HG02852 (cell line): ENCODE measurements at regions not wholly inside any gene's neighbourhood (a gene's known extent, or its start where the extent isn't known, plus 50 kb on each side); places are given as distances from the start of the nearest gene placed in this dataset.
"Not testable (repeated sequence)": the region's sequence is repeated elsewhere in the genome, so short reads cannot be mapped to it uniquely, and the experiment has no call there.

Experiments used
- ATAC-seq: cut with Tn5 transposase; IDR thresholded peaks from one replicate; pipeline ENCODE4 v1.9.1; 2021; ENCODE audit warnings: mild to moderate bottlenecking, moderate library complexity; ENCODE audit not compliant: unreplicated experiment

- ATAC-seq: not testable (repeated sequence)
These were observed 302.6 kb upstream of the TARS1 start for GRCh38 chr5:33138145-33138544.

GRCh38 chr5:33143405-33144123 lies 297.2 kb upstream of the TARS1 start:
- ATAC-seq: no peak

GRCh38 chr5:33146881-33147280 lies 293.9 kb upstream of the TARS1 start:
- ATAC-seq: no peak

- ATAC-seq: no peak
These were observed 292.7 kb upstream of the TARS1 start for GRCh38 chr5:33148076-33148513.

GRCh38 chr5:33153372-33153771 lies 287.4 kb upstream of the TARS1 start:
- no peak for ATAC-seq

- ATAC-seq: no peak
These were observed 286.9 kb upstream of the TARS1 start for GRCh38 chr5:33153831-33154230.

- no peak for ATAC-seq
These were observed 279.9 kb upstream of the TARS1 start for GRCh38 chr5:33160871-33161270.

- no peak for ATAC-seq
These were observed 279.3 kb upstream of the TARS1 start for GRCh38 chr5:33161421-33161820.

GRCh38 chr5:33162057-33162456 lies 278.7 kb upstream of the TARS1 start:
- ATAC-seq: no peak

- ATAC-seq: no peak
These were observed 274.2 kb upstream of the TARS1 start for GRCh38 chr5:33166522-33166921.

GRCh38 chr5:33166948-33167347 lies 273.8 kb upstream of the TARS1 start:
- no peak for ATAC-seq

GRCh38 chr5:33167541-33167940 lies 273.2 kb upstream of the TARS1 start:
- ATAC-seq: no peak

GRCh38 chr5:33170411-33170810 lies 270.4 kb upstream of the TARS1 start:
- ATAC-seq: no peak

GRCh38 chr5:33174383-33174782 lies 266.4 kb upstream of the TARS1 start:
- no peak for ATAC-seq

- ATAC-seq: no peak
These were observed 261.5 kb upstream of the TARS1 start for GRCh38 chr5:33179301-33179700.

- ATAC-seq: no peak
These were observed 259.9 kb upstream of the TARS1 start for GRCh38 chr5:33180900-33181299.

GRCh38 chr5:33182986-33183385 lies 257.8 kb upstream of the TARS1 start:
- no peak for ATAC-seq

GRCh38 chr5:33184367-33184766 lies 256.4 kb upstream of the TARS1 start:
- no peak for ATAC-seq

- no peak for ATAC-seq
These were observed 252.7 kb upstream of the TARS1 start for GRCh38 chr5:33188089-33188488.

GRCh38 chr5:33194914-33195313 lies 245.9 kb upstream of the TARS1 start:
- ATAC-seq: no peak

GRCh38 chr5:33195431-33196165 lies 245.2 kb upstream of the TARS1 start:
- no peak for ATAC-seq

- no peak for ATAC-seq
These were observed 241.9 kb upstream of the TARS1 start for GRCh38 chr5:33198836-33199235.
